ENCODE measurements at regions not wholly inside any gene's neighbourhood (a gene's known extent, or its start where the extent isn't known, plus 50 kb on each side); places are given as distances from the start of the nearest gene placed in this dataset.
A peak's percentile ranks its signal among the peaks of the same experiment; 100 is the strongest.
"Not testable (repeated sequence)": the region's sequence is repeated elsewhere in the genome, so short reads cannot be mapped to it uniquely, and the experiment has no call there.

DNA sequence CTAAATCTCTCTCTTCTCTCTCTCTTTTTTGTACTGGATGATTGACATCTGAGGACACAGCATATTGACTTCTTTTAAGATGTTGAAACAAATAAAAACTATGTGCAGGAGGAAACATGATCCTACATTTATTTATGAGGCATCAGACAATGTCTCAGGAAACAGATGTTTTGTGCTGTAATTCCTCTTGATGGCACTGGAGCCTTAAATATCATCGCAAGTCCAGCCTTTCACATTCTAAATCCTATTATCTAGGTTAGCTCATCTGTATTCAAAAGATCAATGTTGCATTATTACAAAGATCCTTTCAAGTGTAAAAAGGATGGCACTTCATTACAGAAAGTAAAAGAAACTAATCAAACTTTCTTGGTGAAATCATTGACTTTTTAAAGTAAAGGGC is 63.9 kb downstream of the MAT2B start:
- peak; percentile 37 for DNase-seq (ENCODE audit: low read depth)

- DNase-seq (ENCODE audit: low read depth), result peak; percentile 73
Observed at GRCh38 chr5:163571744-163572143, 66.3 kb downstream of the MAT2B start.

- no peak for DNase-seq (ENCODE audit: low read depth)
Observed at GRCh38 chr5:163574472-163575440, 69.3 kb downstream of the MAT2B start.

GRCh38 chr5:163578652-163579051 is 73.2 kb downstream of the MAT2B start:
- DNase-seq (ENCODE audit: low read depth), result no peak

- DNase-seq (ENCODE audit: low read depth), result no peak
Observed at GRCh38 chr5:163579729-163580128, 74.3 kb downstream of the MAT2B start.

DNA sequence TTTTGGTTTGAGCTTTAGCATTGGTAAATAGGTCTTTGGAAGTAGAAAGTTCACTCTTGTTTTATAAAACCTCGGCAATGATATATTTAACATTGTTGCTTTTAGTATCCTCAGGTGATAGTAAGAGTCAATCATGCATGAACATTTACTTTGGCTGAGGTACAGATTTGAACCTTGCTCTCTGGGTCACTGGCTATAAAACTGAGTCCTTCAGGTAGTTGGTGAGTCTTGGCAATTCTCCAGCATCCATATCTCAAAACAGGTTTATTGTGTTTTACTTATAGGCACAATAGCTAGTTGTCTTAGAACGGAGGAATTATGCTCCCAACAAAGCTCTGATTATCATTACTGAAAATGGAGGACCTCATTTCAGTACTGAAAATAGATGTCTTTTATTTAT is 75.1 kb downstream of the MAT2B start:
- DNase-seq (ENCODE audit: low read depth), result no peak

DNA sequence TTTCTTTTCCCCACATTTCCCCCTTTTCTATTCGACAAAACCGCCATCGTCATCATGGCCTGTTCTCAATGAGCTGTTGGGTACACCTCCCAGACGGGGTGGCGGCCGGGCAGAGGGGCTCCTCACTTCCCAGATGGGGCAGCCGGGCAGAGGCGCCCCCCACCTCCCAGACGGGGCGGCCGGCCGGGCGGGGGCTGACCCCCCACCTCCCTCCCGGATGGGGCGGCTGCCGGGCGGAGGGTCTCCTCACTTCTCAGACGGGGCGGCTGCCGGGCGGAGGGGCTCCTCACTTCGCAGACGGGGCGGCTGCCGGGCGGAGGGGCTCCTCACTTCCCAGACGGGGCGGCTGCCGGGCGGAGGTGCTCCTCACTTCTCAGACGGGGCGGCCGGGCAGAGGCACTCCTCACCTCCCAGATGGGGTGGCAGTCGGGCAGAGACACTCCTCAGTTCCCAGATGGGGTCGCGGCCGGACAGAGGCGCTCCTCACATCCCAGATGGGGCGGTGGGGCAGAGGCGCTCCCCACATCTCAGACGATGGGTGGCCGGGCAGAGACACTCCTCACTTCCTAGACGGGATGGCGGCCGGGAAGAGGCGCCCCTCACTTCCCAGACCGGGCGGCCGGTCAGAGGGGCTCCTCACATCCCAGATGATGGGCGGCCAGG is 78.2 kb downstream of the MAT2B start:
- not testable (repeated sequence) for DNase-seq (ENCODE audit: low read depth)

GRCh38 chr5:163585206-163585605 is 79.8 kb downstream of the MAT2B start:
- peak; percentile 52 for DNase-seq (ENCODE audit: low read depth)

- DNase-seq (ENCODE audit: low read depth), result no peak
Observed at GRCh38 chr5:163586531-163586956, 81.1 kb downstream of the MAT2B start.

DNA sequence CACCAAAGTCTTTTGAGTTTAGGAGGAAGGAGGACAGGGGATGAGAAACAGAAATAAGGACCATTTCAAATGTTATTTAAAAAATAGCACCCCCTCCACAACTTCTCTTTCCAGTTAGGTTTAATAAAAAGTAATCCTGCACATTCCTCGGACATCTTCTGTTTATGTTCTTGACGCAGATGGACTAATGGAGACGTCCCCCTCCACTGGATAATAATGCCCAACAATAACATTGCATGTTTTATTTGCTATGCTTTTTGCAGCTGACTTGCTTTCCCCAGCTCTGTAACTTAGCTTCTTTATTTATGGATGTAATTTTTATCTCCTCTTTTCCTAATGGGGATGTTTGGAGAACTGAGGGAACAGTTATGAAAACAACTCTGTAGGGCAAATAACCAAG is 89.5 kb downstream of the MAT2B start:
- no peak for DNase-seq (ENCODE audit: low read depth)

DNA sequence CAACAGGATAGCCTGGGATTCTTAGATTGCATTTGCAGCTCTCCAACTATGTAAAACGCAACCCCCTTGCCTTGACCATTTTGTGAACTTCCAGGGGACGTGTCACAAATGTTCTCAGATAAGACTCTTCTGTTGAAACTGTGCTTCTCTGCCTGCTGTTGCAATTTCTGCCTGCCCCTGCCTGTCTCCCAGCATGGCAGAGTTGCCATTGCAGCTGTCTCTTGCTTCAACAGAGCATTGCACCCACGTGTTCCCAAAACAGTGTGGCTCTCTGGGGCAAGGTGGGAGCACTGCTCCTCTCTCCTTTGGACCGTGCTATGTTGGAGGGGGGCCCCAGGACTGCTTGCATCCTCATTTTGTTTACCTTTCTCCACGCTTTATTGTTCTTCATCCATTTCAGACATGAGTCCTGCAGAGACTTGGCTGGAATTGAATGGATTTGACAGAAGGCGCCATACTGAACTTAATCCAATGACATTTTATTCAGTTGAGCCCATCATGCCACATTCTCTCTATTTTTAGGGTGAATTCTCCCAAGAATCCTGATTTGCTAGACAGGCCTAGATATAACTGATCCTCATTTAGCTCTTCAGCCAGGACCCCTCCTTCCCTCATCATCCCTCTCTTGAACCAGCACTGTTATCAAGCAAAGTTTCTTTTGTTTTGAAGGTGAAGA is 90.7 kb downstream of the MAT2B start:
- no peak for DNase-seq (ENCODE audit: low read depth)

DNA sequence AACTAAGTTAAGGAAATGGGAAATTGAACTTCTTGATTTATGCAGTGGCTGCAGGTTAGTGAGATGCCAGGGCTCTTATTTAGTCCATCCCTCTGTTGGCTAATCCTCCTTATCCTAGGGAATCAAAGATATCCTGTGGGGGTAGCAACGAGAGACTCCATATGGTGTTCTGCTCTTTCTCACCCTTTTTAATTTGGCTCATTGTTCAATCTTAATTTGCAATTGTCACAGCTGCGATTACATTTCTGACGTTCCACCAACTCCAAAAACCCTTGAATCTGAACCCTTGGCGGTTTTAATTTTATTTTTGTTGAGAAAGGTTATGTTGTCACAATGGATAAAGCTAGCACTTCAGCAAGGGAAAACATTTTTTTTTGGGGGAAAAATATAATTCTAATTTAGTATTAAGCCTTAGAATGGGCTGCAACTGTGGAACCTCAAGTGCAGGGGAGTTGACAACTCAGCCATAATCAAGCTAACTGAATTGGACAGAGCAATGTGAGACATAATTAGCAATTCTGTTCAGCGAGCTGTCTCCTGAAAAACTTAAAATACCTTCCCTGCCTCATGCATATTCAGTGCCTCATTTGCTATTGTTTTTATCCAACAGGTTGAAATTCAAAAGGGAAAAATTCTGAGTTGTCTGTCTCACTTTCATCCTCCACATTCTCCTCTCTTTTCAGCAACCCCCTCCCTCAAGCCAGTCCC is 91.3 kb downstream of the MAT2B start:
- no peak for DNase-seq (ENCODE audit: low read depth)

DNA sequence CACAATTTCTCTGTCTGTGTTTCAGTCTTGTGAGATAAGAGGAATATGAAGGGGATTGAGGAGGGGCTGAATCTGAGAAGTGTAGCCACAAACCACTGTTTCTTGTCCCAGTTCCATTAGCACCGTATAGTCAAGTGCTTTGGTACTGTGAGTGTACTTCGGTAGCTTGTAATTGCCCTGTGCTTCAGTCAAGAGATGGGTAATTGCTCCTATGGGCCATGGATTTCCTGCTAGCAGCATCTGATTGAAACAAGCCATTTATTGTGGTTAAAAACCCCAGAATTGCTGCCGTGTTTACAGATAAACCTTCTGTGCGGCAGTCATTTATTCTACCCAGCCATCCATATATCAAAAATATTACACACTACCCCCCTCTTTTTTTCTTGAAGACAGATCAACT is 98.6 kb downstream of the MAT2B start:
- no peak for DNase-seq (ENCODE audit: low read depth)

DNA sequence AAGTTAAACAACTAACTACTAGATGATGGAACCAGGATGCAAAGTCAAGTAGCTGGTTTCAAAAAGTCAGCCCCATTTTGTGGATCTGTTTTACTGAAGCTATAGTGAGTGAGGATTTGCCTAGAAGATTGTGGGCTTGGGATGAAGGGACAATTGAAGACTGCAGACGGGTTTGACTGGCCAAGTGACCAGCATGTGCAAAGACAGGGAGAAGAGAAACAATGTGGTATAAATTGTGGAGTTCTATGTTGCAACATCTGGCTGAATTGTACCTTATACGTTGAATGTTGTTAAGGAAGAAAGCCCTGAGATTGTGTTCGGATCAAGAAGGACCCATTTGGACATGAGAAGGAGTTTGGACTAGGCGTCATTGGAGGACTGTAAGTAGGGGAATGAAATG is 101.8 kb downstream of the MAT2B start:
- DNase-seq (ENCODE audit: low read depth), result no peak

DNA sequence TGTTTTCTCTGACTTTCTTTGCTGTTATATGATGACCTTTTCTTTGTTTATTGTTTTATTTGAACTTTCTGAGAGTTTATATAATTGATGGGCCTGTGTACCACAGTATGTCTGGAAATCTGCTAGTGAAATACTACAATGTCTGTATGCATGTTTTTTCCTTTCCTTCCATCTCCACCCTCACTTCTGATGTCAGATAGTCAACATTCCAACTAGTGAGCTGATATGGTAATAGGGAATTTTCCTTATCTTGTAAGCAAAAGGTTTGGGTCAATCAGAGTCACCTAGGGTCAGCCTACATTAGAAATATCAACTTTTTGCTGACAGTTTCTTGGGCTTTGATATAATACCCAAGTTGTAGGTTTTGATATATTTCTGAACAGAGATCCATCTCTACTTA is 103.2 kb downstream of the MAT2B start:
- DNase-seq (ENCODE audit: low read depth), result no peak

- DNase-seq (ENCODE audit: low read depth), result no peak
Observed at GRCh38 chr5:163609910-163610309, 104.5 kb downstream of the MAT2B start.

- no peak for DNase-seq (ENCODE audit: low read depth)
Observed at GRCh38 chr5:163612358-163613149, 107.1 kb downstream of the MAT2B start.

GRCh38 chr5:163613150-163613442 is 107.7 kb downstream of the MAT2B start:
- DNase-seq (ENCODE audit: low read depth), result no peak

DNA sequence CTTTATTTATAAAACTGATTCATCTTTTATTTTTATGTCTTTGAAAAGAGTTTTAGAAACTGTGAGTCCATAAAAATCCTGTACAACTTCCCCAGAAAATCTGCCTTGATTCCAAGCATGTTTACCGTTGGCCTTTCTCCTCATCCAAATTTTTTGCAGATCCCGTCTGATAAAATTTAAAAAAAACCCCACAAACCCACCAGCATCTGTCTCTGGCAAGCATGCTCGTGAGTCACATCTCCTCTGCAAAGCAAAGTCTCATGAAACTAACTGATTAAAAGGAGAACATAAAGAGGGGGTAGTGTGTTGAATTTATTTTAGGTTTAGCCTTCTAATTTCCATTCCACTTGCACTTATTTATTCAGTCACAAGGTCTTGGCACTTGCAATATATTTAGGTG is 109.4 kb downstream of the MAT2B start:
- no peak for DNase-seq (ENCODE audit: low read depth)

DNA sequence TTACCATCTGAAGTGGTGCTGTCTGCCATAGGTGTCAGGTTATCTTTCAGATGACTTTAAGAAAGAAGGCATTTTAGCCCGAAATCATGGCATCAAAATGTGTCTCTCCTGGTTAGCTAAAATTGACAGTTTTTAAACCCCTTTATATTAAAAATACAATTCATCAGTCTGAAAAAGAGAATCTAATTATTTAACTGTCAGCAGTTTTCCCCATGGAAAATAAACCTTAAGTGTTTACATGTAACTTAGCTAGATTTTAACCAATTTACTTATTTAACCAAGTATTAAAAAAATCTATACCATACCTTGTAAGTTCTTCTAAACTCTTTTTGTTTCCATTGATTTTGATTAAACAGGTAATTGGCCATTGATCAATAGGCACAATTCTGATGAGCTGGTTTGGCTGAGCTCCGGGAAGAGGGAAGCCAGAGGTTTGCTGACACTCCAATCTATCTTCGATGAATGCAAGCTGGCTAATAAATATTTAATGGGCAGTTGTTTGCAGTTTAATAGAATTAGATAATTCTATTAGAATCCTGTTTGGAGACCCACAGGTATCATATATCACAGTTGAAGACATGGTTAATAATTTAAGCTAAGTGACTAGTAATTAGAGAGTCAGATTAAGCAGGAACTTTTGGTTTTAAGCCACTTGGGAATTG is 114.0 kb downstream of the MAT2B start:
- DNase-seq (ENCODE audit: low read depth), result no peak

DNA sequence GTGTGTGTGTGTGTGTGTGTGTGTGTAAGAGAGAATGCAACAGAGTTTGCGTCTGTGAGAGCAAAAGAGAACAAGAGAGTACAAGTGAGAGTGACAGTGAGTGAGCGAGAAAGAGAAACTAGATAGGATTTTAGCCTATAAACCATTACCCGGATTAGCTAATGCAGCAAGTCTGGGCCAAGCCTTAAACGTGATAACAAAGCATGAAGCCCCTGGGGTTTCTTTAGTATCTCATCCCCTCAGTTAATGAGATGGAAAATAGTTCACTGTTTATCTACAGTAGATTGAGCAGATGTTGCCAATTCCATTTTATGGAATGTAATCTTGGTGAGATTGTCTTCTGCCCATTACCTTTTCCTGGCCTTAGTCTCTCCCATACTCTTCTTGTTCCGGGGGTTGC is 114.5 kb downstream of the MAT2B start:
- no peak for DNase-seq (ENCODE audit: low read depth)
